ENCODE measurements at regions not wholly inside any gene's neighbourhood (a gene's known extent, or its start where the extent isn't known, plus 50 kb on each side); places are given as distances from the start of the nearest gene placed in this dataset.
"Not testable (repeated sequence)": the region's sequence is repeated elsewhere in the genome, so short reads cannot be mapped to it uniquely, and the experiment has no call there.

DNA sequence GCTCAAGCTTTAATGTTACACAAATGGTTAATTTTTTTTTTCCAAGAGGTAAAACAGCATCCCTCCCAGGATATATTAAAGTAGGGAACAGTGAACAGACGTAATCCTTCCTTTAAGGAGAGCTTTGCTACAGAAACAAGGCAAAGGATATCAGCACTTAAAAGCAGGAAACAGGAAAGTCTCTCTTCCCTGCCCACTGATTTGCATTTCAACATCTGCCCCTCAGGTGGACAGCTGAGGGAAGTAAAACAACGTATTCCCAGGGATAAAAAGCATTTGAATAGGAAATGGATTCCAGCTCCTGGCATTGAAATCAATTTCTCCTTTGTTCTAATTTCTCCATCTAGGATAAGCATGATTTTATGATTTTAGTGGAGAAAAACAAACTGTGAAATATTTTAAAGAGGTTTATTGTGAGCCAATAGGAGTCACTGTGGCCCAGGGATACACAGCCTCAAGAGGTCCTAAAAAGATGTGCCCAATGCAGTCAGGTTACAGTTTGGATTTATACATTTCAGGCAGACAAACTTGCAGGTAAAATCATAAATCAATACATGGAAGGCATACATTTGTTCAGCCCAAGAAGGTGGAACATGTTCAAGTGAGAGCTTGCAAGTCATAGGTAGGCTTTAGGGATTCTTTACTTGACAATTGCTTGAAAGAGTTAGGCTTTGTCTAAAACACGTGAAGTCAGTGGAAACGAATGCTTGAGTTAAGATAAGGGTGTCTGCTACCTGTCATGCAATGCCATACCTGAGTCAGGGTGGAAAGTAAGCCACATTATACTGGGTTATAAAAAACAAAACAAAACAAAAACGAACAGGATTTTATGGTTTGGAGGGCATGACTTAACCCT, 286.2 kb upstream of the VWC2 start:
- TF ChIP-seq, protein P1, sequence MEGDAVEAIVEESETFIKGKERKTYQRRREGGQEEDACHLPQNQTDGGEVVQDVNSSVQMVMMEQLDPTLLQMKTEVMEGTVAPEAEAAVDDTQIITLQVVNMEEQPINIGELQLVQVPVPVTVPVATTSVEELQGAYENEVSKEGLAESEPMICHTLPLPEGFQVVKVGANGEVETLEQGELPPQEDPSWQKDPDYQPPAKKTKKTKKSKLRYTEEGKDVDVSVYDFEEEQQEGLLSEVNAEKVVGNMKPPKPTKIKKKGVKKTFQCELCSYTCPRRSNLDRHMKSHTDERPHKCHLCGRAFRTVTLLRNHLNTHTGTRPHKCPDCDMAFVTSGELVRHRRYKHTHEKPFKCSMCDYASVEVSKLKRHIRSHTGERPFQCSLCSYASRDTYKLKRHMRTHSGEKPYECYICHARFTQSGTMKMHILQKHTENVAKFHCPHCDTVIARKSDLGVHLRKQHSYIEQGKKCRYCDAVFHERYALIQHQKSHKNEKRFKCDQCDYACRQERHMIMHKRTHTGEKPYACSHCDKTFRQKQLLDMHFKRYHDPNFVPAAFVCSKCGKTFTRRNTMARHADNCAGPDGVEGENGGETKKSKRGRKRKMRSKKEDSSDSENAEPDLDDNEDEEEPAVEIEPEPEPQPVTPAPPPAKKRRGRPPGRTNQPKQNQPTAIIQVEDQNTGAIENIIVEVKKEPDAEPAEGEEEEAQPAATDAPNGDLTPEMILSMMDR (conservative IDR thresholded peaks at IDR 0.05; ENCODE audit: control insufficient read depth, insufficient read depth, low read depth, low read length): no peak
- no peak for DNase-seq (ENCODE audit: low read depth)
- H3K4me3 ChIP-seq (ENCODE audit: control insufficient read depth, low read depth, low read length): no peak overlapping the region

GRCh38 chr7:49487830-49488140, 285.7 kb upstream of the VWC2 start:
- no peak overlapping the region for H3K4me3 ChIP-seq (ENCODE audit: control insufficient read depth, low read depth, low read length)
- DNase-seq (ENCODE audit: low read depth): no peak
- TF ChIP-seq, protein P1 (conservative IDR thresholded peaks at IDR 0.05; ENCODE audit: control insufficient read depth, insufficient read depth, low read depth, low read length): no peak

- no peak overlapping the region for H3K4me3 ChIP-seq (ENCODE audit: control insufficient read depth, low read depth, low read length)
- no peak for DNase-seq (ENCODE audit: low read depth)
- TF ChIP-seq, protein P1 (conservative IDR thresholded peaks at IDR 0.05; ENCODE audit: control insufficient read depth, insufficient read depth, low read depth, low read length): no peak
Observed at GRCh38 chr7:49488573-49488972, 284.9 kb upstream of the VWC2 start.

DNA sequence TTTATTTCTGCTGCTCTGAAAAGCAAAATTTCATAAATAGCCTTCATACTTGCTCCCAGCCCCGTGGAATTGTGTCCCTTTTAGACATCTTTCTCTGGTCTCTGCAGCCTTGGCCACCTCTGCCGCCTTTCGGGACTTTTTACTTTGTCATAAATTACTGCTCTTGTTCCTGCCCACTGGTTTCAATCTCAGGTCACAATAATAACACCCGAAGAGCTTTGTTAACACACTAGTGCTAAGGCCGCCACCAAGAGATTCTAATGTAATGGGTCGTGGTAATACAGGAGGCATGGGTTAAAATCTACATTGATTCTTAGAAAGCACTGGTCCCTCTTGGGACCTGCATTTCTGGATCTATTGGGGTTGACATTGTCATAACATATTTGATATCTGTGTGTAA, 276.0 kb upstream of the VWC2 start:
- no peak overlapping the region for H3K4me3 ChIP-seq (ENCODE audit: control insufficient read depth, low read depth, low read length)
- TF ChIP-seq, protein P1 (conservative IDR thresholded peaks at IDR 0.05; ENCODE audit: control insufficient read depth, insufficient read depth, low read depth, low read length): no peak
- DNase-seq (ENCODE audit: low read depth): no peak

- DNase-seq (ENCODE audit: low read depth): no peak
- TF ChIP-seq, protein P1 (conservative IDR thresholded peaks at IDR 0.05; ENCODE audit: control insufficient read depth, insufficient read depth, low read depth, low read length): no peak
- H3K4me3 ChIP-seq (ENCODE audit: control insufficient read depth, low read depth, low read length): no peak overlapping the region
Observed at GRCh38 chr7:49500741-49501140, 272.7 kb upstream of the VWC2 start.

- not testable (repeated sequence) for H3K4me3 ChIP-seq (ENCODE audit: control insufficient read depth, low read depth, low read length); DNase-seq (ENCODE audit: low read depth)
Observed at GRCh38 chr7:49507206-49507605, 266.2 kb upstream of the VWC2 start.

- TF ChIP-seq, protein P1 (conservative IDR thresholded peaks at IDR 0.05; ENCODE audit: control insufficient read depth, insufficient read depth, low read depth, low read length): no peak
- no peak overlapping the region for H3K4me3 ChIP-seq (ENCODE audit: control insufficient read depth, low read depth, low read length)
- DNase-seq (ENCODE audit: low read depth): no peak
Observed at GRCh38 chr7:49513911-49514310, 259.5 kb upstream of the VWC2 start.

Data from fibroblast of mammary gland (primary cell).